Right lobe of liver (tissue), 6 donors: ENCODE measurements at regions not wholly inside any gene's neighbourhood (a gene's known extent, or its start where the extent isn't known, plus 50 kb on each side); places are given as distances from the start of the nearest gene placed in this dataset.
"Not testable (repeated sequence)": the region's sequence is repeated elsewhere in the genome, so short reads cannot be mapped to it uniquely, and the experiment has no call there.

Source experiments
- ATAC-seq, 4 donors: fragments of 200-7000 bp; cut with Tn5 transposase; one replicate each; pipeline ENCODE4 v1.9.1; 2020; ENCODE audit warnings: mild to moderate bottlenecking in 4 of 4, moderate library complexity in 4 of 4
- DNase-seq, 3 donors: peaks; one replicate each; pipeline ENCODE4 v3.0.0-alpha.2; 2020
- H3K27ac ChIP-seq, 3 donors: fragments of 200-600 bp; one replicate each; pipeline ENCODE4 v1.8.0; 2022
- H3K27me3 ChIP-seq, 2 donors: fragments of 200-600 bp; one replicate each; pipeline ENCODE4 v1.8.0; 2022
- H3K36me3 ChIP-seq, 4 donors: fragments of 200-600 bp; sonication (generic) in 1 of 4; one replicate each; pipeline versions ENCODE4 v1.5.1 to v1.8.0; 2017 to 2022; ENCODE audit warnings: control low read depth in 1 of 4
- H3K4me1 ChIP-seq, 4 donors: fragments of 200-600 bp; sonication (generic) in 1 of 4; one replicate each; pipeline versions ENCODE4 v1.5.1 to v1.8.0; 2017 to 2022; ENCODE audit warnings: control low read depth in 1 of 4
- H3K4me3 ChIP-seq, 3 donors: fragments of 200-600 bp; one replicate each; pipeline ENCODE4 v1.8.0; 2022
- H3K9me3 ChIP-seq, 4 donors: fragments of 200-600 bp; sonication (generic) in 1 of 4; one replicate each; pipeline versions ENCODE4 v1.5.1 to v1.8.0; 2017 to 2022; ENCODE audit warnings: control low read depth in 1 of 4
- POLR2A ChIP-seq: fragments of 450-650 bp; IDR thresholded peaks from one replicate; pipeline ENCODE4 v1.6.1; 2017; ENCODE audit warnings: antibody characterized with exemption, mild to moderate bottlenecking
- WGBS: methylation state at CpG from one replicate; pipeline ENCODE4 v1.1.6; 2018; ENCODE audit warnings: low coverage, low lambda C conversion rate; ENCODE audit not compliant: insufficient coverage; ENCODE audit errors: missing lambda C conversion rate; 5-methylcytosine and 5-hydroxymethylcytosine counted together
- intact Hi-C, 2 donors: fragments of 100-400 bp; cut with DNase I; formaldehyde crosslinking; loops; one replicate each; pipeline versions ENCODE4 v1.11.2 to v1.14.1; 2022
- TF ChIP-seq, protein P1 (sequence below), 4 donors: fragments of 200-600 bp in 3 of 4; fragments of 450-650 bp in 1 of 4; IDR thresholded peaks; one replicate each; pipeline versions ENCODE4 v1.5.1 to v1.8.0; 2016 to 2022; ENCODE audit warnings: antibody characterized with exemption in 4 of 4, mild to moderate bottlenecking in 2 of 4
- donor health status: DM: no; HTN: yes; CAD: no.
- donor health status: DM: no; HTN: no; CAD: no.
- donor health status: DM: no; HTN: no; CAD: no.
- donor health status: DM: no; HTN: yes; CAD: no.
- donor health status: DM: no; HTN: yes; CAD: no.

- H3K9me3 ChIP-seq = no peaks in the 10 kb centered on the region
- H3K27ac ChIP-seq = no peak overlapping the region
- no peaks in the 10 kb centered on the region for H3K36me3 ChIP-seq
- intact Hi-C loops = no loop called here
- DNase-seq = no peak
- no peaks in the 10 kb centered on the region for H3K27me3 ChIP-seq
- H3K4me1 ChIP-seq = peaks cover 0 to 15% (median 7%) of the 10 kb centered on the region in 4 donors
- TF ChIP-seq POLR2A = no peak
- TF ChIP-seq, protein P1, sequence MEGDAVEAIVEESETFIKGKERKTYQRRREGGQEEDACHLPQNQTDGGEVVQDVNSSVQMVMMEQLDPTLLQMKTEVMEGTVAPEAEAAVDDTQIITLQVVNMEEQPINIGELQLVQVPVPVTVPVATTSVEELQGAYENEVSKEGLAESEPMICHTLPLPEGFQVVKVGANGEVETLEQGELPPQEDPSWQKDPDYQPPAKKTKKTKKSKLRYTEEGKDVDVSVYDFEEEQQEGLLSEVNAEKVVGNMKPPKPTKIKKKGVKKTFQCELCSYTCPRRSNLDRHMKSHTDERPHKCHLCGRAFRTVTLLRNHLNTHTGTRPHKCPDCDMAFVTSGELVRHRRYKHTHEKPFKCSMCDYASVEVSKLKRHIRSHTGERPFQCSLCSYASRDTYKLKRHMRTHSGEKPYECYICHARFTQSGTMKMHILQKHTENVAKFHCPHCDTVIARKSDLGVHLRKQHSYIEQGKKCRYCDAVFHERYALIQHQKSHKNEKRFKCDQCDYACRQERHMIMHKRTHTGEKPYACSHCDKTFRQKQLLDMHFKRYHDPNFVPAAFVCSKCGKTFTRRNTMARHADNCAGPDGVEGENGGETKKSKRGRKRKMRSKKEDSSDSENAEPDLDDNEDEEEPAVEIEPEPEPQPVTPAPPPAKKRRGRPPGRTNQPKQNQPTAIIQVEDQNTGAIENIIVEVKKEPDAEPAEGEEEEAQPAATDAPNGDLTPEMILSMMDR (IDR thresholded peaks at IDR 0.05) = no peak
- ATAC-seq = no peak
- no peak overlapping the region for H3K4me3 ChIP-seq
- 91% methylated on average over 4 of the region's 4 CpGs for WGBS
These were observed 100.5 kb downstream of the MFAP3L start for GRCh38 chr4:169925678-169926077.

GRCh38 chr4:169922632-169923276 is 103.4 kb downstream of the MFAP3L start:
- H3K4me1 ChIP-seq = peaks cover 0 to 14% (median 6%) of the 10 kb centered on the region in 4 donors
- WGBS = 25% methylated on average over 3 of the region's 3 CpGs
- no peaks in the 10 kb centered on the region for H3K9me3 ChIP-seq
- no peaks in the 10 kb centered on the region for H3K36me3 ChIP-seq
- TF ChIP-seq, protein P1 (IDR thresholded peaks at IDR 0.05) = no peak
- TF ChIP-seq POLR2A = no peak
- intact Hi-C loops = no loop called here
- no peaks in the 10 kb centered on the region for H3K27me3 ChIP-seq
- ATAC-seq = peak; percentile 69 to 84 (median 80)
- H3K27ac ChIP-seq = no peak overlapping the region
- H3K4me3 ChIP-seq = no peak overlapping the region
- DNase-seq = peak in 2 of 3 donors; percentile 49 to 54

DNA sequence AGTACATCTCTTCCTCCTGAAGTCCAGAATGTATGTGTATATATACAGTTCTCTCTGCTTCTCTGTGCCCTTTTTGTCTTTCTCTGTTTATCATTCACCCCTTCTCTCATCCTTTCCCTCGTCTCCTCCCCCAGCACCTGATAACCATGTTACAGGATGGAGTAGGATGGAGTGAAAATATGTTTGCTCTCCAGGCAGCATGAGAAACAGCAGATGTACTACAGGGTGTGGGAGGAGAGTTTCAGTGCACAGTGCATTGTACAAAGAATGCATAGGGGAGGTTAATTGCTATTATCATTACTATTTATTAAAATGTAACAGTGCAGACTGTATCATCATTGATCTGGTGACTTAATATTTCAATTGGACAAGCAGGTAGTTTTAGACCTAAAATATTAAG is 104.5 kb downstream of the MFAP3L start:
- DNase-seq (no peak), ATAC-seq (no peak)
- no peak overlapping the region for H3K27ac ChIP-seq
- no peaks in the 10 kb centered on the region for H3K36me3 ChIP-seq
- 43% methylated on average over 1 of the region's 1 CpG for WGBS
- no peak overlapping the region for H3K4me3 ChIP-seq
- peaks cover 0 to 8% (median 3%) of the 10 kb centered on the region in 4 donors for H3K4me1 ChIP-seq
- intact Hi-C loops = no loop called here
- peaks cover 0 to 6% (median 0%) of the 10 kb centered on the region in 4 donors for H3K9me3 ChIP-seq
- H3K27me3 ChIP-seq = no peaks in the 10 kb centered on the region
- TF ChIP-seq, protein P1 (IDR thresholded peaks at IDR 0.05) = no peak
- TF ChIP-seq POLR2A = no peak

DNA sequence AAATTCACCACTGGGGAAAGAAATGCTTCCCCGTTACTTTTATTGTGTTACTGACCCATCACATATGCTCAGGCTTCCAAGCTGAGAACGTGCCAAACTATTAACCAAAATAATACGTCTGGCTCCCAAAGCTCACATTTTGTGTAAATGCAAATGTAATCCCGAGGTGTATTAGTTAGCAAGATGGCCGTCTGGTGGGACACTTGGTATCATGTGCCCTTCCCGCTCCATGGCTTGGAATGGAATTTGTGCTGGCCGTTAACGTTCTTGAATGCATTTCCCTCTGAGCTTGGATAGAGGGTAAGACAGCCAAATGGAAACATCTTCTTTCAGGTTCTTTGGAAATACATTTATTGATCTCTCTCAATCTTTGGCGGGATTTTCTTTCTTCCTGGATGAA is 105.0 kb downstream of the MFAP3L start:
- no peak overlapping the region for H3K27ac ChIP-seq
- peaks cover 0 to 7% (median 0%) of the 10 kb centered on the region in 4 donors for H3K9me3 ChIP-seq
- ATAC-seq = no peak
- WGBS = 81% methylated on average over 9 of the region's 9 CpGs
- H3K36me3 ChIP-seq = no peaks in the 10 kb centered on the region
- no peaks in the 10 kb centered on the region for H3K27me3 ChIP-seq
- intact Hi-C loops = no loop called here
- DNase-seq = no peak
- TF ChIP-seq, protein P1 (IDR thresholded peaks at IDR 0.05) = no peak
- TF ChIP-seq POLR2A = no peak
- H3K4me3 ChIP-seq = no peak overlapping the region
- peaks cover 0 to 6% (median under 1%) of the 10 kb centered on the region in 4 donors for H3K4me1 ChIP-seq

- H3K4me3 ChIP-seq, H3K27me3 ChIP-seq, intact Hi-C loops, H3K9me3 ChIP-seq, H3K27ac ChIP-seq, H3K36me3 ChIP-seq, ATAC-seq, DNase-seq: not testable (repeated sequence)
- peaks cover 0 to 15% (median 2%) of the 10 kb centered on the region in 4 donors for H3K4me1 ChIP-seq
- 80% methylated on average over 11 of the region's 12 CpGs for WGBS
These were observed 106.7 kb downstream of the MFAP3L start for GRCh38 chr4:169919194-169920124.
